ENCODE measurements at regions not wholly inside any gene's neighbourhood (a gene's known extent, or its start where the extent isn't known, plus 50 kb on each side); places are given as distances from the start of the nearest gene placed in this dataset.

- no peaks in the 10 kb centered on the region for H3K79me2 ChIP-seq (ENCODE audit: insufficient read depth, low read length)
- no peak for DNase-seq (ENCODE audit: insufficient read length, low spot score, missing footprints)
- TF ChIP-seq, protein P1, sequence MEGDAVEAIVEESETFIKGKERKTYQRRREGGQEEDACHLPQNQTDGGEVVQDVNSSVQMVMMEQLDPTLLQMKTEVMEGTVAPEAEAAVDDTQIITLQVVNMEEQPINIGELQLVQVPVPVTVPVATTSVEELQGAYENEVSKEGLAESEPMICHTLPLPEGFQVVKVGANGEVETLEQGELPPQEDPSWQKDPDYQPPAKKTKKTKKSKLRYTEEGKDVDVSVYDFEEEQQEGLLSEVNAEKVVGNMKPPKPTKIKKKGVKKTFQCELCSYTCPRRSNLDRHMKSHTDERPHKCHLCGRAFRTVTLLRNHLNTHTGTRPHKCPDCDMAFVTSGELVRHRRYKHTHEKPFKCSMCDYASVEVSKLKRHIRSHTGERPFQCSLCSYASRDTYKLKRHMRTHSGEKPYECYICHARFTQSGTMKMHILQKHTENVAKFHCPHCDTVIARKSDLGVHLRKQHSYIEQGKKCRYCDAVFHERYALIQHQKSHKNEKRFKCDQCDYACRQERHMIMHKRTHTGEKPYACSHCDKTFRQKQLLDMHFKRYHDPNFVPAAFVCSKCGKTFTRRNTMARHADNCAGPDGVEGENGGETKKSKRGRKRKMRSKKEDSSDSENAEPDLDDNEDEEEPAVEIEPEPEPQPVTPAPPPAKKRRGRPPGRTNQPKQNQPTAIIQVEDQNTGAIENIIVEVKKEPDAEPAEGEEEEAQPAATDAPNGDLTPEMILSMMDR (IDR thresholded peaks at IDR 0.05; ENCODE audit: extremely low read depth, low read depth, low read length): no peak
- H3K27ac ChIP-seq (ENCODE audit: low read depth, low read length): no peak overlapping the region
- H4K20me1 ChIP-seq (ENCODE audit: insufficient read depth, low read length): no peaks in the 10 kb centered on the region
- no peaks in the 10 kb centered on the region for H3K27me3 ChIP-seq (ENCODE audit: insufficient read depth, low read length)
- no peak overlapping the region for H3K4me2 ChIP-seq (ENCODE audit: insufficient read depth, low read length)
- no peaks in the 10 kb centered on the region for H3K36me3 ChIP-seq (ENCODE audit: insufficient read depth, low read length)
- H3K4me1 ChIP-seq (ENCODE audit: insufficient read depth, low read length): no peaks in the 10 kb centered on the region
- no peak overlapping the region for H2AFZ ChIP-seq (ENCODE audit: low read length)
- H3K4me3 ChIP-seq (ENCODE audit: insufficient read depth, low read length): no peak overlapping the region
- no peaks in the 10 kb centered on the region for H3K9me3 ChIP-seq (ENCODE audit: low read depth, low read length)
Measured at GRCh38 chr7:49577576-49577975, 195.9 kb upstream of the VWC2 start.

DNA sequence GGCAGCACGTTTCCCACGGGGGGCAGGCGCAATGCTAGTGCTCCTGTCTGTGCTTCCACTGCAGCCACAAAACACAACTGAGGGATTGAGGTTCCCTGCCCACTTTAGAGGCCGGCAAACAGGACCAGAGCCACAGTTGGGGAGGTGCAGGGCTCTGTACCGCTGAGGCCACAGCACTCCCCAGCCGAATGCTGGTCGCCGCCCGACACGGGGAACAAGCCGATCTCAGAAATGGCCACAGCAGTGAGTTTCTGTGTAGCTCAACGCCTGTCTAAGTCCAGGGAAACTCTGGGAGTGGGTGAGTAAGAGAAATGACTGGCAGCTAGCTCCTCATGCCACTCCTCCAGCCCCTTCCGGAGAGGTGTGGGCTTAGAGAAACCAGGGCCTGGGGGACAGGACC lies 194.0 kb upstream of the VWC2 start:
- no peak overlapping the region for H3K27ac ChIP-seq (ENCODE audit: low read depth, low read length)
- no peak for DNase-seq (ENCODE audit: insufficient read length, low spot score, missing footprints)
- TF ChIP-seq, protein P1 (IDR thresholded peaks at IDR 0.05; ENCODE audit: extremely low read depth, low read depth, low read length): no peak

DNA sequence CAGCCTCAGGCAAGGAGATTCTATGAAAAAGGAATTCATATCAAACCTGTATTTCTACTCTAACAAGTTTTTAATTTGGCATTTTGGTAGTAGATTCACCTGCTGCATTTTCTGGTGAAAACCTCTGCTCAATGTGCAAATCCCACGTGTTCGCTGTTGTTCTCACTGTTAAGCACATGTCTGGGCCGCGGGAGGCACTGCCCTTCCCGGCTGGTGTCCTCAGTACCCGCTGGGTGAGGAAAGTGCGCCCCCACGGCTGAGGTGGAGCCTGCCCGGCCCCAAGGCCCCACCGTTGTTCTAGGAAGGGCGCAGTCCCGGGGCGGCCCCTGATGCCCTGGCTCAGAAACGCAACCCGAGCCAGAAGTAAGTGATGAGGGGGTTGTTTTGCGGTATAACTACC lies 193.4 kb upstream of the VWC2 start:
- Histone ChIP-seq H3K27me3 (ENCODE audit: insufficient read depth, low read length) (no peaks in the 10 kb centered on the region), H3K9me3 (ENCODE audit: low read depth, low read length) (no peaks in the 10 kb centered on the region), H3K79me2 (ENCODE audit: insufficient read depth, low read length) (no peaks in the 10 kb centered on the region), H3K4me3 (ENCODE audit: insufficient read depth, low read length) (no peak overlapping the region), H3K4me2 (ENCODE audit: insufficient read depth, low read length) (no peak overlapping the region), H3K36me3 (ENCODE audit: insufficient read depth, low read length) (no peaks in the 10 kb centered on the region), H3K27ac (ENCODE audit: low read depth, low read length) (no peak overlapping the region), H3K4me1 (ENCODE audit: insufficient read depth, low read length) (no peaks in the 10 kb centered on the region), H4K20me1 (ENCODE audit: insufficient read depth, low read length) (no peaks in the 10 kb centered on the region), H2AFZ (ENCODE audit: low read length) (no peak overlapping the region)
- no peak for DNase-seq (ENCODE audit: insufficient read length, low spot score, missing footprints)
- TF ChIP-seq, protein P1 (IDR thresholded peaks at IDR 0.05; ENCODE audit: extremely low read depth, low read depth, low read length): no peak

More for the DNA sequence above, 194.0 kb upstream of the VWC2 start:
- H3K27me3 ChIP-seq (ENCODE audit: insufficient read depth, low read length): no peaks in the 10 kb centered on the region
- no peaks in the 10 kb centered on the region for H4K20me1 ChIP-seq (ENCODE audit: insufficient read depth, low read length)
- H3K36me3 ChIP-seq (ENCODE audit: insufficient read depth, low read length): no peaks in the 10 kb centered on the region
- H3K9me3 ChIP-seq (ENCODE audit: low read depth, low read length): no peaks in the 10 kb centered on the region
- H3K79me2 ChIP-seq (ENCODE audit: insufficient read depth, low read length): no peaks in the 10 kb centered on the region
- no peak overlapping the region for H2AFZ ChIP-seq (ENCODE audit: low read length)
- H3K4me2 ChIP-seq (ENCODE audit: insufficient read depth, low read length): no peak overlapping the region
- H3K4me1 ChIP-seq (ENCODE audit: insufficient read depth, low read length): no peaks in the 10 kb centered on the region
- no peak overlapping the region for H3K4me3 ChIP-seq (ENCODE audit: insufficient read depth, low read length)

- no peak for DNase-seq (ENCODE audit: insufficient read length, low spot score, missing footprints)
- H3K27me3 ChIP-seq (ENCODE audit: insufficient read depth, low read length): no peaks in the 10 kb centered on the region
- no peaks in the 10 kb centered on the region for H3K36me3 ChIP-seq (ENCODE audit: insufficient read depth, low read length)
- H3K4me3 ChIP-seq (ENCODE audit: insufficient read depth, low read length): no peak overlapping the region
- no peaks in the 10 kb centered on the region for H4K20me1 ChIP-seq (ENCODE audit: insufficient read depth, low read length)
- H2AFZ ChIP-seq (ENCODE audit: low read length): no peak overlapping the region
- no peaks in the 10 kb centered on the region for H3K4me1 ChIP-seq (ENCODE audit: insufficient read depth, low read length)
- TF ChIP-seq, protein P1 (IDR thresholded peaks at IDR 0.05; ENCODE audit: extremely low read depth, low read depth, low read length): no peak
- H3K4me2 ChIP-seq (ENCODE audit: insufficient read depth, low read length): no peak overlapping the region
- H3K9me3 ChIP-seq (ENCODE audit: low read depth, low read length): no peaks in the 10 kb centered on the region
- H3K27ac ChIP-seq (ENCODE audit: low read depth, low read length): no peak overlapping the region
- H3K79me2 ChIP-seq (ENCODE audit: insufficient read depth, low read length): no peaks in the 10 kb centered on the region
Measured at GRCh38 chr7:49580761-49581160, 192.7 kb upstream of the VWC2 start.
